CD4-positive, alpha-beta memory T cell (primary cell): ENCODE measurements at regions not wholly inside any gene's neighbourhood (a gene's known extent, or its start where the extent isn't known, plus 50 kb on each side); places are given as distances from the start of the nearest gene placed in this dataset.

Experiments used
- CTCF ChIA-PET: fragments of 350-600 bp; sonication (Branson Sonifier 250); formaldehyde crosslinking; loops from one replicate; lab custom pipeline; 2021; ENCODE audit warnings: inconsistent platforms; ENCODE audit not compliant: partially characterized antibody; lab: Charles Lee
- POLR2A ChIA-PET: fragments of 350-600 bp; sonication (Branson Sonifier 250); formaldehyde crosslinking; loops from one replicate; lab custom pipeline; 2021; ENCODE audit not compliant: partially characterized antibody; lab: Charles Lee
- DNase-seq, 5 donors: peaks; one replicate each; pipeline versions ENCODE4 v3.0.0 to v3.0.0-alpha.2; 2020 to 2022; ENCODE audit warnings: mixed read lengths in 1 of 5
- H3K27ac ChIP-seq: one replicate; pipeline ENCODE4 v1.7.0; 2013; ENCODE audit warnings: low read depth, low read length
- H3K27me3 ChIP-seq: 2 replicates; pipeline ENCODE4 v1.7.0; 2013; ENCODE audit warnings: mild to moderate bottlenecking, low read length, moderate library complexity; ENCODE audit not compliant: insufficient read depth
- H3K36me3 ChIP-seq: 2 replicates; pipeline ENCODE4 v1.7.0; 2013; ENCODE audit warnings: mild to moderate bottlenecking, low read length, moderate library complexity; ENCODE audit not compliant: insufficient read depth
- H3K4me1 ChIP-seq: 2 replicates; pipeline ENCODE4 v1.7.0; 2013; ENCODE audit warnings: mild to moderate bottlenecking, low read length, moderate library complexity; ENCODE audit not compliant: insufficient read depth
- H3K4me3 ChIP-seq, 2 donors: one replicate each; pipeline ENCODE4 v1.7.0; 2013; ENCODE audit warnings: low read length in 2 of 2, mild to moderate bottlenecking in 1 of 2
- H3K9me3 ChIP-seq, 2 donors: one replicate each; pipeline ENCODE4 v1.7.0; 2013; ENCODE audit warnings: low read length in 2 of 2, control low read depth in 1 of 2; ENCODE audit not compliant: control insufficient read depth in 1 of 2
- H3K27ac Mint-ChIP-seq, 7 donors: one replicate each; pipeline ENCODE4 v1.8.0; 2020 to 2021; ENCODE audit warnings: mixed read lengths in 7 of 7, mild to moderate bottlenecking in 6 of 7, inconsistent platforms in 3 of 7, moderate library complexity in 3 of 7
- H3K27me3 Mint-ChIP-seq, 2 donors: one replicate each; pipeline ENCODE4 v1.8.0; 2020 to 2021; ENCODE audit warnings: mixed read lengths in 2 of 2
- H3K36me3 Mint-ChIP-seq, 2 donors: one replicate each; pipeline ENCODE4 v1.8.0; 2020 to 2021; ENCODE audit warnings: mixed read lengths in 2 of 2, inconsistent platforms in 1 of 2, mild to moderate bottlenecking in 1 of 2
- H3K4me1 Mint-ChIP-seq, 4 donors: one replicate each; pipeline ENCODE4 v1.8.0; 2020 to 2021; ENCODE audit warnings: mixed read lengths in 4 of 4, mild to moderate bottlenecking in 1 of 4
- H3K4me3 Mint-ChIP-seq, 8 donors: one replicate each; pipeline ENCODE4 v1.8.0; 2020 to 2021; ENCODE audit warnings: mixed read lengths in 8 of 8, mild to moderate bottlenecking in 7 of 8, moderate library complexity in 6 of 8, inconsistent platforms in 3 of 8
- H3K9me3 Mint-ChIP-seq, 8 donors: one replicate each; pipeline ENCODE4 v1.8.0; 2020 to 2021; ENCODE audit warnings: mixed read lengths in 8 of 8, mild to moderate bottlenecking in 5 of 8, inconsistent platforms in 3 of 8, moderate library complexity in 1 of 8
- intact Hi-C: fragments of 100-400 bp; cut with micrococcal nuclease; formaldehyde crosslinking; loops from one replicate; pipeline ENCODE4 v1.15.1; 2023

DNA sequence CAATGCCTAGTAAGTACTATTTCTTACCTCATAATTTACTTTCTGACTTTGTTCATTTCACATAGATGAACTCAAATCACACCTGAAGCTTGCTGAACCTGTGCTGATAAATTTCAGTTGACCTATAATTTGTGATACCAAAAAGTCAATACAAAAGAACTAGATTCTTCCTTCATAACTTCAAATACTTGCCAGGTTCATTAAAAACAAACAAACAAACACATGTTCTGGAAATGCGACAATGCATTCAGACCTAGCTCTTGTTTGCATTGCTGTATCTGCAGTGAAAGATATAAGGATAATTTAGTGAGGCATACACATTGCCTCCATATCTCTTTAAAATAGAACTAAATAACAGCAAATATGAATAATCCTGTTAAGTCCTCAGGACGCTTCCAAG lies 221.3 kb downstream of the GXYLT1 start:
- POLR2A ChIA-PET: no interaction called here
- DNase-seq: no peak
- H3K27me3 Mint-ChIP-seq: peaks cover 8 to 12% of the 10 kb centered on the region in 2 donors
- no peaks in the 10 kb centered on the region for H3K36me3 Mint-ChIP-seq
- no peaks in the 10 kb centered on the region for H3K9me3 Mint-ChIP-seq
- H3K4me1 ChIP-seq: no peaks in the 10 kb centered on the region
- no peak overlapping the region for H3K4me3 ChIP-seq
- no peak overlapping the region for H3K4me3 Mint-ChIP-seq
- no peaks in the 10 kb centered on the region for H3K4me1 Mint-ChIP-seq
- no peak overlapping the region for H3K27ac ChIP-seq
- intact Hi-C loops: no loop called here
- CTCF ChIA-PET: no interaction called here
- H3K9me3 ChIP-seq: no peaks in the 10 kb centered on the region
- H3K27ac Mint-ChIP-seq: no peak overlapping the region
- H3K36me3 ChIP-seq: no peaks in the 10 kb centered on the region
- H3K27me3 ChIP-seq: no peaks in the 10 kb centered on the region

GRCh38 chr12:41920355-41920754 lies 224.3 kb downstream of the GXYLT1 start:
- intact Hi-C loops: no loop called here
- no peaks in the 10 kb centered on the region for H3K4me1 ChIP-seq
- H3K27ac ChIP-seq: no peak overlapping the region
- H3K36me3 ChIP-seq: no peaks in the 10 kb centered on the region
- ChIA-PET CTCF (no interaction called here), POLR2A (no interaction called here)
- Mint-ChIP-seq H3K4me3 (no peak overlapping the region), H3K27me3 (peaks cover 7 to 11% of the 10 kb centered on the region in 2 donors), H3K9me3 (no peaks in the 10 kb centered on the region), H3K4me1 (no peaks in the 10 kb centered on the region), H3K36me3 (no peaks in the 10 kb centered on the region), H3K27ac (no peak overlapping the region)
- peaks cover 3% of the 10 kb centered on the region for H3K27me3 ChIP-seq
- no peak overlapping the region for H3K4me3 ChIP-seq
- no peak for DNase-seq
- no peaks in the 10 kb centered on the region for H3K9me3 ChIP-seq

GRCh38 chr12:41919526-41920261 lies 225.0 kb downstream of the GXYLT1 start:
- H3K9me3 ChIP-seq: no peaks in the 10 kb centered on the region
- H3K4me1 Mint-ChIP-seq: no peaks in the 10 kb centered on the region
- ChIA-PET CTCF (no interaction called here), POLR2A (no interaction called here)
- no peaks in the 10 kb centered on the region for H3K36me3 ChIP-seq
- no peak overlapping the region for H3K4me3 ChIP-seq
- no peak for DNase-seq
- H3K9me3 Mint-ChIP-seq: no peaks in the 10 kb centered on the region
- no peak overlapping the region for H3K27ac Mint-ChIP-seq
- peaks cover 3% of the 10 kb centered on the region for H3K27me3 ChIP-seq
- H3K4me1 ChIP-seq: no peaks in the 10 kb centered on the region
- H3K27ac ChIP-seq: no peak overlapping the region
- intact Hi-C loops: no loop called here
- peaks cover 7 to 13% of the 10 kb centered on the region in 2 donors for H3K27me3 Mint-ChIP-seq
- no peak overlapping the region for H3K4me3 Mint-ChIP-seq
- no peaks in the 10 kb centered on the region for H3K36me3 Mint-ChIP-seq

- no peak for DNase-seq
- H3K4me1 Mint-ChIP-seq: no peaks in the 10 kb centered on the region
- no peak overlapping the region for H3K4me3 Mint-ChIP-seq
- Histone ChIP-seq H3K4me3 (no peak overlapping the region), H3K27ac (no peak overlapping the region), H3K36me3 (no peaks in the 10 kb centered on the region), H3K4me1 (no peaks in the 10 kb centered on the region), H3K27me3 (peaks cover 3% of the 10 kb centered on the region), H3K9me3 (no peaks in the 10 kb centered on the region)
- intact Hi-C loops: no loop called here
- POLR2A ChIA-PET: no interaction called here
- CTCF ChIA-PET: no interaction called here
- H3K36me3 Mint-ChIP-seq: no peaks in the 10 kb centered on the region
- no peak overlapping the region for H3K27ac Mint-ChIP-seq
- no peaks in the 10 kb centered on the region for H3K9me3 Mint-ChIP-seq
- peaks cover 7 to 15% of the 10 kb centered on the region in 2 donors for H3K27me3 Mint-ChIP-seq
Measured at GRCh38 chr12:41919048-41919447, 225.6 kb downstream of the GXYLT1 start.

DNA sequence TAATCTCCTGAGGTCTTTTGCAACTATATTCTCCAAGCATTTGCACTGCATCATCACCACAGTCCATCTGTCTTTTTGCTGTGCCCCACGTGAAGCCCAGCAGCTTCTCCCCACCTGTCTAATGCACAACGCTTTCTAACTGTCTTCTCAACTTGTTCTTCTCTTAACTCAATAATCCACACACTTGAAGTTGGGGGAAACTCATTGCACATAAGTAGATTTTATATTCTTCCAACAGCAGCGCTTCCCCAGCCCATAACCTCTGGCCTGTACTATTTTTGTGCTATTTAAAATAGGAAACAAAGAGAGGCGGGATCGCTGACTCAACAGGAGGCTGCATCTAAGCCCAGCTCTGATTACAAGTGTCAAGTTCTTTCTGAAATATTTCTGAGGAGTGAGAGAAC lies 226.7 kb downstream of the GXYLT1 start:
- POLR2A ChIA-PET: no interaction called here
- CTCF ChIA-PET: no interaction called here
- H3K4me3 Mint-ChIP-seq: no peak overlapping the region

DNA sequence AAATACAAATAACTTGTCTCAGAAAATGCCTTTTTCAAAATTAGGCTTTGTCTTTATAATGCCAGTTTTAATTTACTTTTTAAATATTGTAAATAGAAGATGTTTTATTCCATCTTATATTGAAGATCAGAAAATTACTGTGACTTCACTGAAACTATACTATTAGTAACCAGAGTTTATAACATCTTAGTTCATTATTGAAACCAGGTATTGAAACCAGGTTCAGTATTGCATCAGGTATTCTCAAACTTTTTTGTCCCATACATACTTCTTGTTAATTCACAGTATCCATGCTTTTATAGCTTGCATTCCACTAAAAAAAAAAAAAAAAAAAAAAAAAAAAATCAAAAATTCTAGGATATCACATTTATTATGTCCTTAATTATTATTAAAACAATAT lies 227.5 kb downstream of the GXYLT1 start:
- no peak overlapping the region for H3K4me3 Mint-ChIP-seq
- Histone ChIP-seq H3K4me3 (no peak overlapping the region), H3K27ac (no peak overlapping the region), H3K4me1 (no peaks in the 10 kb centered on the region), H3K9me3 (no peaks in the 10 kb centered on the region), H3K36me3 (no peaks in the 10 kb centered on the region), H3K27me3 (peaks cover 3% of the 10 kb centered on the region)
- H3K27me3 Mint-ChIP-seq: peaks cover 4 to 17% of the 10 kb centered on the region in 2 donors
- H3K27ac Mint-ChIP-seq: no peak overlapping the region
- no peak for DNase-seq
- CTCF ChIA-PET: no interaction called here
- H3K36me3 Mint-ChIP-seq: no peaks in the 10 kb centered on the region
- no peaks in the 10 kb centered on the region for H3K9me3 Mint-ChIP-seq
- POLR2A ChIA-PET: no interaction called here
- no peaks in the 10 kb centered on the region for H3K4me1 Mint-ChIP-seq
- intact Hi-C loops: no loop called here

More for the DNA sequence above, 226.7 kb downstream of the GXYLT1 start:
- Mint-ChIP-seq H3K4me1 (no peaks in the 10 kb centered on the region), H3K27ac (no peak overlapping the region), H3K9me3 (no peaks in the 10 kb centered on the region), H3K27me3 (peaks cover 4 to 17% of the 10 kb centered on the region in 2 donors), H3K36me3 (no peaks in the 10 kb centered on the region)
- H3K27ac ChIP-seq: no peak overlapping the region
- H3K27me3 ChIP-seq: peaks cover 3% of the 10 kb centered on the region
- no peaks in the 10 kb centered on the region for H3K9me3 ChIP-seq
- no peaks in the 10 kb centered on the region for H3K4me1 ChIP-seq
- intact Hi-C loops: no loop called here
- no peak overlapping the region for H3K4me3 ChIP-seq
- DNase-seq: no peak
- no peaks in the 10 kb centered on the region for H3K36me3 ChIP-seq

GRCh38 chr12:41910578-41911320 lies 233.9 kb downstream of the GXYLT1 start:
- Mint-ChIP-seq H3K9me3 (no peaks in the 10 kb centered on the region), H3K36me3 (no peaks in the 10 kb centered on the region), H3K4me3 (no peak overlapping the region), H3K27me3 (peaks cover 5 to 12% of the 10 kb centered on the region in 2 donors), H3K27ac (no peak overlapping the region), H3K4me1 (no peaks in the 10 kb centered on the region)
- Histone ChIP-seq H3K9me3 (no peaks in the 10 kb centered on the region), H3K27me3 (no peaks in the 10 kb centered on the region), H3K27ac (no peak overlapping the region), H3K4me1 (no peaks in the 10 kb centered on the region), H3K4me3 (no peak overlapping the region), H3K36me3 (no peaks in the 10 kb centered on the region)
- DNase-seq: no peak
- intact Hi-C loops: no loop called here
- CTCF ChIA-PET: no interaction called here
- POLR2A ChIA-PET: no interaction called here
